ENCODE measurements at regions not wholly inside any gene's neighbourhood (a gene's known extent, or its start where the extent isn't known, plus 50 kb on each side); places are given as distances from the start of the nearest gene placed in this dataset.

DNA sequence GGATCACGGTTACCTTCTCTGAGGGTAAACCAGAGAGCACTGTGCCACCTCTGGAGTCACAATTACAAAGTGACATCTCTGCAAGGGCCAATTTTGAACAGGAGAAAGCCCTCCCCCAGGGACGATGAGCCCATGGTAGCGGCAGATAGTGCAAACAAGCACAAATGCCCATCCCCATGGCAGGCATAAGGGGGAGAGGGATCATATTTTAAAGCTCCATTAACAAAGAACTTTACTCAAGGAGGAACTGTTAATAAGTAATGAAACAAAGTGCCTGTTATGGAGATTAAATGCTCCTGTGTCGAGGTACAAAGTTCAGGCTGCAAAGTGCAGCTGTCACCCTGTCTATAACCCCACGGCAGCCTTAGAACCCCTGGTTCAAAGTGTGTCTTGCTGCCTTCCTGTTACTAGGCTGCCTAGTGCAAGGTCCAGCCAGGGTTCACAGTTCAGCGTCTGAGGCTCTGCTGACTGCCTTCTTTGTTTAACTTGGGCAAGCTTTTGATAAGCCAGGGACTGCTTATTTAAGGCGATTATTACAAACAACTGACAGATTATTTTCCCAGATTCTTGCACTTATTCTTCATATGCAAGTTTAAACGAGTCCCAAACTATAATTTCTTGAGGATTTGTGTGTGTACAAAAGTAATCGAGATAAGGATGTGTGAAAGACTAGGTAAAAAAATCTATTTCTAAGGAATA lies 75.7 kb upstream of the NRIP1 start:
- intact Hi-C loops (cut with DNase I): no loop called here
- peak; percentile 69 to 72 for ATAC-seq
- no peaks in the 10 kb centered on the region for H3K36me3 ChIP-seq
- no peak overlapping the region for H3K4me3 ChIP-seq
- H3K27ac ChIP-seq: no peak overlapping the region
- TF ChIP-seq CTCF (IDR thresholded peaks at IDR 0.05): no peak
- no peaks in the 10 kb centered on the region for H3K27me3 ChIP-seq (ENCODE audit: low read depth)
- DNase-seq: peak; percentile 41
- H3K9me3 ChIP-seq: no peaks in the 10 kb centered on the region
- peaks cover 22% of the 10 kb centered on the region for H3K4me1 ChIP-seq

GRCh38 chr21:15141261-15141970 lies 76.6 kb upstream of the NRIP1 start:
- no peaks in the 10 kb centered on the region for H3K36me3 ChIP-seq
- H3K4me3 ChIP-seq: no peak overlapping the region
- intact Hi-C loops (cut with DNase I): no loop called here
- no peaks in the 10 kb centered on the region for H3K27me3 ChIP-seq (ENCODE audit: low read depth)
- no peak for TF ChIP-seq CTCF (IDR thresholded peaks at IDR 0.05)
- H3K4me1 ChIP-seq: peaks cover 22% of the 10 kb centered on the region
- no peaks in the 10 kb centered on the region for H3K9me3 ChIP-seq
- no peak overlapping the region for H3K27ac ChIP-seq
- peak; percentile 62 for DNase-seq
- ATAC-seq: peak; percentile 50 to 75

DNA sequence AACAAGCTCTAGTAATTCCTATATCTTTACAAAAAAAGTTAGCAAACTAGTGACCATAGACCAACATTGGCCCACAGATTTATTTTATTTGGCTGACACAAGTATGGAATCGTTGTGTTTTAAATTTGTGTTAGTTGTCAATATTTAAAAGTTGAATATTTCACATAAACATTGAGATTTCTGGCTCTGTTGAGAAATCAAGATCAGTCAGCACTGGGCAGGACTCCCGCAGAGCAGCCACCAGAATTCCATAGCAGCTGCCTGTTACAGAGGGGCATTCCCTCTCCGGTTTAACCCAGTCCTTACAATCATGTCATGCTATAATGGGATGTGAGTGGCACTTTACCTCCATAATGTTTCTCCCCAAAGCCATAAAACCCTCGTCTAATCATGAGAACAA lies 79.2 kb upstream of the NRIP1 start:
- peaks cover 15% of the 10 kb centered on the region for H3K4me1 ChIP-seq
- no peak for ATAC-seq
- H3K4me3 ChIP-seq: no peak overlapping the region
- TF ChIP-seq CTCF (IDR thresholded peaks at IDR 0.05): no peak
- intact Hi-C loops (cut with DNase I): no loop called here
- H3K36me3 ChIP-seq: no peaks in the 10 kb centered on the region
- DNase-seq: no peak
- no peak overlapping the region for H3K27ac ChIP-seq
- H3K27me3 ChIP-seq (ENCODE audit: low read depth): no peaks in the 10 kb centered on the region
- no peaks in the 10 kb centered on the region for H3K9me3 ChIP-seq

DNA sequence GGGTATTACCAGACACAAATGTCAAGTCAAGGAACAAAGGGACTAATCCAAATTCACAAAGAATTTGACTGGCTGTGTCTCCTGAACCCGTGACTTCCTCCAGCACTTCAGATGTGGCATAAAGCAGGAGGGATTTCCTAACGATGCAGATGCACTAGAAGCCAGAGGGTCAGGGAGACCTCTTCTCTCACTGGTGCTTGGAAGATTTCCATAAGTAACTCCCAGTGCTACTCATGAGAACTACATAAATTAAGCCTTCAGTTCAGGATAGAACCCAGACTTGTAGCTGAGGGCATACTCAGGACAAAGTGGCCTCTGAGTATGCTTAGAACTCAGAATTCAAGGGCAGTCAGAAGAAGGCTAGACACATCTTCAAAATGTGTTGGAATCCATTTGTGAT lies 83.6 kb upstream of the NRIP1 start:
- DNase-seq (no peak), ATAC-seq (no peak)
- no peaks in the 10 kb centered on the region for H3K4me1 ChIP-seq
- H3K27me3 ChIP-seq (ENCODE audit: low read depth): no peaks in the 10 kb centered on the region
- no peaks in the 10 kb centered on the region for H3K36me3 ChIP-seq
- TF ChIP-seq CTCF (IDR thresholded peaks at IDR 0.05): no peak
- intact Hi-C loops (cut with DNase I): no loop called here
- no peak overlapping the region for H3K27ac ChIP-seq
- no peak overlapping the region for H3K4me3 ChIP-seq
- no peaks in the 10 kb centered on the region for H3K9me3 ChIP-seq

- intact Hi-C loops (cut with DNase I): no loop called here
- no peak for ATAC-seq
- no peak for TF ChIP-seq CTCF (IDR thresholded peaks at IDR 0.05)
- Histone ChIP-seq H3K36me3 (no peaks in the 10 kb centered on the region), H3K27ac (no peak overlapping the region), H3K4me3 (no peak overlapping the region), H3K27me3 (ENCODE audit: low read depth) (no peaks in the 10 kb centered on the region), H3K9me3 (no peaks in the 10 kb centered on the region), H3K4me1 (no peaks in the 10 kb centered on the region)
- DNase-seq: no peak
These were observed 84.9 kb upstream of the NRIP1 start for GRCh38 chr21:15149600-15150224.
